Cerebellar cortex (tissue), 1 donor: ENCODE measurements at regions not wholly inside any gene's neighbourhood (a gene's known extent, or its start where the extent isn't known, plus 50 kb on each side); places are given as distances from the start of the nearest gene placed in this dataset.
A peak's percentile ranks its signal among the peaks of the same experiment; 100 is the strongest.

Source experiments
- DNase-seq: peaks from one replicate; pipeline ENCODE4 v3.0.0-alpha.2; 2015; ENCODE audit warnings: low spot score

DNA sequence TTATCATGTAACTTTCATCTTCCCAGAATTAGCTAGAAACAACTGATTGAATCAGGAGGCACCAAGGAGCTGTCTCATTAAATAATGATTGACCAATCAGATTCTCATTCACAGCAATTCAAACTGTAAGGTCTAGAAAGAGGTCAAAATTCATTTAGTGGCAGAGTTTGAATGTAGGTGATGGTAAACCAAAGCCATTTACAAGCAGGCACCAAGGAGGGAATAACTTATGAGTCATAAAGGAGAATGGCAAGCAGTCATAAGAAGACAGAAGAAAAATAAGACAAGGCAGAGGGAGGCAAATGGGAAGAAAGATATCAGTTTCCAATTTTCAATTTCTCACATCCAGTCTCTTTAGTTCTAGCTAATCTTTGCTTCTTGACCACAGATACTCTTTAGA, 52.9 kb upstream of the DEFB112 start:
- DNase-seq = no peak

DNA sequence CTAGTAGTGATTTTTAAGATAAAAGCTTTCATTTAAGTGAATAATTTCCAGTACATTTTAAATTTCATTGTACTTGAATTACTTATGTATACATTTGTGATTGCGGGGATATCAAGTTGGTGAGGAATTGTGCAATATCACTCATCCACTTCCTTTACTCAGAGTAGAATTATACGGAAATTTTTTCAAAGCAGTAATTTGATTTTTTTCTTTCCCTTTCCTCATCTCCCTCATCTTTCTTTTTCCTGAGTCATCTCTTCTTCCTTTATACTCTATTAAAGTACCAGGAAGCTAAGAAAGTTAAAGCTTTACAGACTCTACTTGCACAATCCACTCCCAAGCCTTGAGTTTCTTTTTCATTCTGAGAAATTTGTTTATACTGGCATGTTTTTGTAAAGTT, 60.9 kb upstream of the DEFB112 start:
- no peak for DNase-seq

DNA sequence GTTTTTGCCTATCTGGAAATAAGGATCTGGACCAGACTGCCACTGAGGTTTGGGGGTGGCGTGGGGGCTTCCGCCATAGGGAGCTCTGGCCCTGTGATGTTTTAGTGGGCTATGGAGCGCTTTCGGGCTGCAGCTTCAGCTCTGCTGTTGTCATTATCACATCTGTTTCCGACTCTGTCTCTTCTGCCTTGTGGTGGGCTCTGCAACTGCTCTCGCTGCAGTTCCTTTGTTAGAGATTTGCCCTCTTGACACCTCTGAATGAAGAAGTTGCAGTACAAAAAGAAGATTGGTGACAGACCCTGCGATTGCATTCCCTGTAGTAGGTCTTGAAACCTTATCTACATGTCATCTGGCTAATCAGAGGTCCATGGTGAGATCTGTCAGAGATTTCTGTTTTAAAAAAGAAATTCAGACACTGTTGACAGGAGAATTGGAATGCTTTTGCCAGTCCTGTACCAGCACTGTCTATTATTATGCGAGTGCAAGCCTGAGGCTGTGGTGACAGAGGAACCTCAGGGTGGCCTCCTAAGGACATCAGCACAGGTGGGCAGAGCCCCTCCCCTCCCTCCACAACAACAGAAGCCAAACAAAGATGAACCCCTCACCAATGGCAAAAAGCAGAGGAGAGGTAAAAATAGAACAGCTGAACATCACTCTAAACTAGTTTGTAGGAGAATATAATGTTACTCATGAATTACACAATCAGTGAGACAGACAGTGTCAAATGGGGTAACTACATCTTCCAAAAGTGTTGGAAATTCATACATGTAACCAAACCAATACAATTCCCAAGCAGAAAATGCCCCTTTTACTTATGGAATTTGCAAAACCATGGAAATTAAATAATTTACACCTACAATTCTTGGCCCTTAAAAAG, 63.5 kb upstream of the DEFB112 start:
- DNase-seq = no peak

DNA sequence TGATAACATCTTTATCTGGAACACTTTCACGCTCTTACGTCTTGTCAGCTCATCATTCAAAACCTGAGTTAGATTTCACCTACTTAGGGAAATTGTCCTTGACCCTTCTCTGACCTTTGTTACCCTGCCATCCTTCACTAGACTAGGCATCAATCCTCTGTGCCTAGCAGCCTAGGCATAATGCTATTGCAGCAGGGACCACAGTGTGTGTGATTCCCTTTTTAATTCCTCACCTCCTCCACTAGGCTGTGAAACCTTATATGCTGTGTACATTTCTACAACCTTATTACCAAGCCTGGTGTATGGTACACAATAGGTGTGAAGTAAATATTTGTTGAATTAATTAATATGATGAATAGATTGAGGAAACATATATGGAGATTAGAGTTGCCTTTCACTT, 66.7 kb upstream of the DEFB112 start:
- no peak for DNase-seq

DNA sequence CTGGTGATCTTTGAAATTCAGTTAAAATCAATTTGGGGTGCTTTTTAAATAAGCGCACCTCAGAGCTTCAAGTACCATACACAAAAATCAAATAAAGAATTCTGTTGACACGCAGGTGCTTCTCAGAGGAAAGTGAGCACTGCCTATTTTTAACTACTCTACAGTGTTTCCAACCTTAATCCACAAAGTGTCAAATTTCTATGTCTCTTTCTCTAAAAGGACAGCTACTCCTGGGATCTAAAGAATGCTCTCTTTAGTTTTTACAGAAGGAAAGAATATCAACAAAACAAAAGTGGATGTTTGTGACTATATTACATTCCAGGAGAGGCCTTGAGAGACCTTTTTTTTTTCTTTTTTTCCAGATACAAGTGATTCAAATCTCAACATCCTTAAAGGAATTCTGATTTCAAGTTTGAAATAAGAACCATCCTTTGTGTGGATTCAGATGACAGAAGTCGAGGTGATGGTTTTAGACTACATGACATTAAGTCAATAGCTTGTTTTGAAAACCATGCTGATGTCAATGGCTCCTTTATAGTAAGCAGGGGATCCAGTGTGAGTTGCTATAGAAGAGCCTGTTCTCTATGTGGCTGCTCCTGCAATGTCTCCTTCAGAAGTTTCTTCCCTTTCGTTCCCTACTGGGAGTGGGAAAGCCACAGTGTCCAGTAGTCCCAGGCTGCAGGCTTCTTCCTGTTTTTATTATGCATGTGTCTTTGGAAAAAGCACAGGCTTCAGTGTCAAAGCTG, 67.2 kb upstream of the DEFB112 start:
- no peak for DNase-seq

DNA sequence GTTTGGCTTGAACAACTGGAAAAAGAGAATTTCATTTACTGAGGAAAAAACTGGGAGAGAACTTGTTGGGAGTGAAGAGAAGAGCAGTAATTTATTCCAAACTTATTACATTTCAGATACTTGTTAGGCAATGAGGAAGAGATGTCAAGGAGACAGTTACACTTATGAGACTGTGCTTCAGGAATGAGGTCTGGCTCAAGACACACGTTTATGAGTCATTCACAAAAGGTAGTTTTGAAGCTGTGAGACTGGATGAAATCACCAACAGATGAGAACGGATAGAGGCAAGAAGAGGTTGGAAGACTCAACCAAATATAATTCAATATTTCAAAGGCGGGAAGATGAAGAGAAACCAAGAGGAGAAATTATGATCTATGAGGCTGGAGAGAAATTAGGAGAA, 70.6 kb upstream of the DEFB112 start:
- DNase-seq = no peak

DNA sequence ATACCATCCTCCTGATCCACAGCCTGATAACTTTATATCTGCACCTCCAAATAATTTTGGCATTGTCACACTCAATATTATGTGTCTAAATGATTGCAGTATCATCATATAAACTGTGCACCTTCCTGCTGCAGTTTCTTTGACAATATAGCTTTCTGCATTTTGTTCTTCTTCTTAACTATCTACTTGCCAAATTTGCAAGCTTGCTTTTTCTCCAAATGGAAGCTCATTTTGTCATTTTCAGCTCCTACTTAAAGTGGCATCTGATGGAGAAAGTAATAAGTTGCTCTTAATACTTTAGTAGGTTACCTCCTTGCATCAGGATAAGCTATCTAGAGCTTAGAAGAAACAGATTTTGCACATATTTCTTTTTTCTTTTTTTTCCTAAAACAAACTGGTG, 74.0 kb upstream of the DEFB112 start:
- no peak for DNase-seq

DNA sequence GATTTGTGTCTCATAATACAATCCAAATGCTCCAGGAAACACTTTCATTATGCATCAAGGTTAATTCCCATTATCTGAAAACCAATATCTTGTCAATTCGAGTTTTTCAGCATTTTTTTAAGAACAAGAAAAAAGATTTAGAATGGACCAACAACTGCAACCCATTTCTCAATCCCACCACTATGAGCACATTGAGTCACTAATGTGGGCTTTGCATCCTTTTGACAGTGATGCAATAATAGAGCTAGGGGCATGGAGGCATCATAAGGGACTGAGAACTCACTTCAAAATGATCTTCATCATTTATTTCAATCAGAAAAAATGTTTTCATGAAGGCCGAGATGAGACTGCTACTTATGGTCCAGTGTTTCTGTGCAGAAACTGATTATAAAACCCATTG, 74.8 kb upstream of the DEFB112 start:
- no peak for DNase-seq

DNA sequence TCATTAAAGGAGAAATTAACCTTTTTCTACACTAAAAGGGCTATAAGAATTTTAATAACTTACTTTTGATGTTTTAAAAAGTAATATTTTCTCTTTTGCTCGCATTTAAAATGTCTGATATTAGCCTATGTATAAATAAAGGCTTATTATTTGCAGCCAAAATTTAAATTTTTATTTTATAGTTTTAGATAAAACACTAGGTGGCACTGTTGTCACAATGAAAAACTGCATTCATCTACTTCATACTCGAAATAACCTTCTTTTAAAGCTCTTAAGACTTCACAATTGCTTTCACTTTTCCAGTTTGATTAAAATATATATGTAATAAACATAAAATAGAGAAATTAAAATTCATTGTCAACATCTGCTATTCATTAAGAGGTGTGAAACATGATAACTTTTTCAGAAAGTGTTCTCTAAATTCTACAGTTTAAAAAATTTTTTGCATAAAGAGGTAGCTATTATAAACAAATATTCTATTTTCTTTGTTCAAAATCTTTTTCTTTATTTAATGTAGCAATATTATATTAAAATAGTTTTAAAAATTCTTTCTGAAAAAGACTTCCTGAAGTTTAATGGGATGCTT, 78.8 kb upstream of the DEFB112 start:
- DNase-seq = peak; percentile 20

DNA sequence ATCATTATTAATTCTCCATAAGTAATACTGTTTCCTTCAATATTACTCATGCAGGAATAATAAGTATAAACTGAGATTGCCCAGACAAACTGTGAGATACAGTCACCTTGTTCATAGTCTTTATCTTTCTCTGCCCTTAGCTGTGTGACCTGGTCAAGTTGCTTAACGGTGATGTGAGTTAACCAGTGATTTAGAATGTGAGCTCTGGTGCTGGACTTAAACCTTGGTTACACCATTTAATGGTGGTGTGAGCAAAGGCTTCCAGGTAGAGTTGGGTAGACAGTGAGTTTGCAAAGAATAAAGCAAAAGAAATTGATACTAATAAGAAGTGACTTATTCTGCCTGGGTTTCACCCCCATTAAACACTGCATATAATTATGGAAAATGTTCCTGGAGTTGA, 86.2 kb upstream of the DEFB112 start:
- DNase-seq = no peak

DNA sequence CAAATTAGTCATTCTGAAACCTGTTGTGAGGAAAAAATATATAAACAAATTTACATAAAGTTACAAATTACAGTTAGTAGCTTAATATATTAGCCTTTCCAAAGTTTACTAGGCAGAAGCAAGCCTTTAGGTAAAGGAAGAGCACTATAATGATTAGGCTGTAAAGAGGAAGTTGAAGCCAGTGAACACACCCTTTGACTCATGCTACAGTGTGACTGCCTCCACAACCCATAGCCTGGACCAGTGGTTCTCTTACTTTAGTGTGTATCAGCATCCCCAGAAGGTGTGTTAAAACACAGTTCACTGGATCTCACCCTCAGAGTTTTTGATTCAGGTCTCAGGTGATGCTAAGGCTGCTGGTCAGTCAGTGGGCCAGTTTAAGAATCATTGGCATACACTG, 91.4 kb upstream of the DEFB112 start:
- no peak for DNase-seq

DNA sequence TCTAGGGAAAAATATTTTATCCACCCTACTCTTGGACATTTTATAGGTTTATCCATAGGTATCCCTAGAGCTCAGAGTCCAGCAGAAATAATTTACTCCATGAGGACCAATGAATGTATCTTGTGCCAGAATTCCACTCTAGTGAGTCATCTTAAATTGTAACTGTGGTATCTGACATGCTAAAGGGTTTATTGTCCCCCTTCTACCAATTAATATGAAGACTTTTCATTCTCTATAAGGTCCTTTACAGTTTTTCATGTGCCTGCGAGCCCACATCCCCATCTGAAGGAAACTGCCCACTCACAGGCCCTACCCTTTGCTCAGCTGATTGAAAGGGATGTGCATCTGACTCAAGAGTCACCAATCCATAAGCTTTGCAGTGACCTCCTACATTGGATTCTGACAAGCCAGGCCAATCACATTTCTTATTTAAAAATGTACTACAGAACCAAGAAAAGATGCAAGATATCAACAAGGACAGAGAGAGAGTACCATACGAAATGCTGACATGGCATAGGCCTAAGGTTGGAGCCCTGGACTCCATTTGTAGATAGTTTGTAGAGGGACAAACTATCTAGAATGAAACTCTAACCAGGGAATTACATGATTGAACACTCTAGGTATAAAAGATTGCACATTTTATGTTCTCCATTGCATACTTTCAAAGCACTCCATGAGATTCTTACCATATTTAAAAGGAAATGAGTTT, 93.4 kb upstream of the DEFB112 start:
- DNase-seq = no peak

DNA sequence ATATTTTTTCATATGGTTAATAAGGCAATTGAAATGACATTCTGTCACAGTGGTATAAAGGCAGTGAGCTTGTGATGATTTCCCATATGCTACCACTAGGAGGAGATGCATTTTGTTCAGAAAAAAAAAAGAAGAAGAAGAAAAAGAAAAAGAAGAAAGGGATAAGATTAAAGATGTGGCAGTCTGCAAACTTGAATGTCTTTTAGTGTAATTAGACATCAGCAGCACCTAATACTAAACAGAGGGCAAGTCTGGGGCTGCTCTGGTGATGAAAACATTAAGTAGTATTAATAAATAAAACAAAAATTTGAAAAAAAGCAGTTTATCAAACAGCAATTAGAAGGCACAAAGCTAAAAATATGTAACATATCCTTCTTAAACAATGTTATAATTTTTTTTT, 95.4 kb upstream of the DEFB112 start:
- DNase-seq = no peak

DNA sequence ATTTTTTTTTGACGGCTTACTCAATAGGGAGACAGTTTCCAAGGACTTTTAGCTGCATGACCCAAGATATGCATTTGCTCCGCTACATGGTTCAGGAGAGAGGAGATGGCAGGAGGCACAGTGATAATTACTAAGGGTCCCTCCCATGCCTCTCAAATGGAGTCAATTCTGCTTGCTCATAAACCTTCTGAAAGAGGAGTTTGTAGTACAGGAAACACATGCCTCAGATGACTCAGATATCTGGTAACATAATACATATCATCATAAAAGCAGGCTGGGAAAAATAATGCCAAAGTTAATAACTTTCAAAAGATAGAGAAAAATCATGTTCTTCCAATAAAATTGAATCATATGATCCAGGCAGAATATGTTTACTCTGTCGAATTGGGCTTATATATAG, 97.6 kb upstream of the DEFB112 start:
- DNase-seq = no peak

DNA sequence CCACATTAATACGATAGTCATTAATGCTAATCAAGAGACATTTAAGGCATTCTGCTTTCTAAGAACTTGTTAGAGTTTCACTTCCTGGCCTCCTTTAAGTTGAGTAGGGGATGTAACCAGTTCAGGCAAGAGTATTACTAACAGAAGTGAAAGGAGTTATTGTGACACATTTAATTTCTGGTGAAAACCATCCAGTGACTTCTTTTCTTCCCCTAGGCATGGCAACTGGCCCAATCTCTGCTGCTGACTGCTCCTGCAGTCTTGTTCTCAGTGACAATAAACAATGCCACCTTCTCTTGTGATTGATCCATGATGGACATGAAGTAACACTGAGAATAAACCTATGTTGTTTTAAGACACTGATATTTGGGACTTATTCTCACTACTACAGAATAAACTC, 130.9 kb upstream of the DEFB112 start:
- no peak for DNase-seq

DNA sequence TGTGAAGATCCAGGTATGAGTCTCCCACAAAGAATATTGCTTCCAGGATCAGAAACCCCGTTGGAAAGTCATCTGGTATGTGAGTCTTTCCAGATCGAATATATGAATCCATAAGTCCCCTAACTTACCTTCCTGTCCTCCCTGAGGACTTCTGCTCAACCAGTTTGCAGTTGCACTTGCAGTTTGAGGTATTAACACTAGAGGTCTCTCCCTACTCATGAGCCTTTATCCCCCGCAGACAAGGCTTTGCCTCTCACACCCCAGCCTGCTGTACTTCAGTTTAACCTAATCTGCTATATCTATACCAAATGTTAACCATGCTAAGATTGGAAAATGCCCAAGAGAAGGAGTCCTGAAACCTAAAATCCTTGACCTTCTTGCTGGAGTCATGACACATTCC, 135.3 kb upstream of the DEFB112 start:
- DNase-seq = peak; percentile 4

DNA sequence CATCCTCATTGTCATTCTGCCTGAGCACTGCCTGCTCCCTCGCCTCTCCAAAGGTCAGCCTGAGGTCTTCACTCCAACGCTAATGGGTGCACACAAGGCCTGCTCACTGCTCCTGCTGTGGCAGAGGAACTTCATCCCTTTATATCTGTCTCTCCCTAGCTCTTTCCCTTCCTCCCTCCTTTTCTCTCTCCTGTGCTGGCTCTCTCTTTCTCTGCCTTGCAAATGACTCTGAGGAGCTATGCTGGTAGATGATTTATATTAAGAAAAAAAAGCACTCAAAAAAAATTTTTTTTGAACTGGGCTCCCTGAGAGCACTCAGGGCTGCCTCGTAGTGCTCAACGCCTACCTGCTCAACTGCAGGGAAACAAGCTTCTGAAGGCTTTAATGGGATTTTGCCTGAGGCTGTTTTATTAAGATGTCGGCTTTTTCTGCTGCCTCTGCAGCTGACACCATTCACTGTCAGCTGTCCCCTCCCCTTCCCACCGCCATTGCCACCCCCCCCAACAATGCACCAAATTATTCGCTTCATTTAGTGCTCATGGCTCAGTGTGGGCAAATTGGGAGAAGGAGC, 137.7 kb upstream of the DEFB112 start:
- no peak for DNase-seq

DNA sequence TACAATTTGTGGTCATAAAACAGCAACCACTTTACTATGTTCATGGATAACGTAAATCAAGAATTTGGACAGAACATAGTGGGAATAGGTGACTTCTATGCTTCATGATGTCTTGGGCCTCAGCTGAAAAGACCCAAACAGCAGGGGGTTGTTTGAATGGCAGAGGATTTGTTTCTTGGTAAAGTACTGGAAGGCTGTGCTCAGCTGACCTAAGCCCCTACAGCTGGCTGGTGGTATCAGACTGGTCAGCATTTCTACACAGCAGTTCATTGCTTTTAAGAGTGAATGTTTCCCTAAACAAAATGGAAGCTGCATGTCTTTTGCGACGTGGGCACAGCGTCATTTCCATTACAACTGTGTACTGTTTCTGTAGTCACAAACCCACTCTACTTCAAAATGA, 148.5 kb upstream of the DEFB112 start:
- no peak for DNase-seq

DNA sequence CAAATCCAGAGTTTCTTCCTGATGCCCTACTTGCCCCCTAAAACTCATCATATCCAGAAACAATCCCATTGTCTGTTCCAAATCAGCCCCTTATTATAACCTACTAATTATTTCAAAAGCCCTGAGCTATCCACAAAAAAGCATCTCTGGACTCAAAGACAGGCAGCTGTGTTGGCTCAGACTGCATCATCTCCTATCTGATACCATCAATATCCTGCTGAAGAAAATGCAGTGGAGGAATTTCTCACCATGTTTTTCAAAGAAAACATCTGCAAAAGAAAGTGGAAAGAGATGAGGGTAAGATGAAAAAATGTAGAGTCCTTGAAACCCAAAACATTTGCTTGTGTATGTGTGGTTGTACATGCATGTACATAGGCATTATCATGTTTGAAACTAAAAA, 153.0 kb upstream of the DEFB112 start:
- DNase-seq = no peak

DNA sequence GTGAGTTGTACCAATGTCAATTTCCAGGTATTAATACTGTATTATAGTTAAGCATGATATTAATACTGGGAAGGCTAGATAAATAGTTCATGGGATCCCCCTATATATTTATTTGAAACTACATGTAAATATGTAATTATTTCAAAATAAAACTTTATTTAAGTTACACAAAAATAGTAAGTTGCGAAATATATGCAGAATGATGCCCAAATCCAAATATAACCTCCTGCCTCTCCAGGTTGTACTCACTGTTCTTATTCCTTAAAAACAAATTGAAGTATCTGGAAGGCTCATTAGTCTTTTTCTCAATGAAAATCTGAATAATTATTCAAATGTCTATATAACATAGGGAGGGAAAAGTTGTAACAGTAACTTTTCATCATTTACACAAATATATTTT, 161.9 kb upstream of the DEFB112 start:
- no peak for DNase-seq

DNA sequence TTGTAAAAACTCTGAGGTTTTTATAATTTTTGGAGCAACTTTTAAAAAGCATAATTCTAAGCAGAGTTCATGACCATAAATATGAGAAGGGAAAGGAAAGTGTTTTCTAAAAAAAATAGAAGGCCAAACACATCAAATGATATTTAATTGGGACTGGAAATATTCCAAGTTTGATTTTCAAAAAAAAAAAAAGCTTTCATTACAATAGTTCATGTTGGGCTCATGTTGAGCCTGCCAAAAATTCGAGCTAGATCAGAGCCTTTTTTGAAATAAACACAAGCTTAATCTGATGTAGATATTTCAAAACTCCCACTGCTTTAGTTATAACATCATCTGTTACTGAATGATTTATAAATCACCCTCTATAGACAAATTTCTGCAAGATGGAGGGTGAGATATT, 163.4 kb upstream of the DEFB112 start:
- no peak for DNase-seq

DNA sequence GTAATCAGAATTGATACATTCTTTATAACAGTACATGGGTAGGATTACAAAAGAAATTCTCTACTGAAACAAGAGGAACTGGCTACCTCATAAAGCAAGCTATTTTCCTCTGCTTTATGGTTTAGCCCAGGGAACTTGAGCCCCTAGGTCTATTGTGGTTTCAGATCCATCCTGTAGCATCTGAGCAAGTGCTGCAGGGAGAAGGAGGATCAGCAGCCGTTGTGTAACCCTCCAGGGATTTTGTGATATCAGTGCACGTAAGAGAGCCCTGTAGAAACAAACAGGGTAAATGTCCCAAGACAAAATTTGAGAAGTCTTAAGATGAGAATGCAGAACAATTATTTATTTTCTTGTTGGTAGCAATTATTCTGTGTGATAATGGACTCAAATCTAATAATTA, 165.2 kb upstream of the DEFB112 start:
- DNase-seq = no peak
